Right lobe of liver (tissue), 4 donors: ENCODE measurements at regions not wholly inside any gene's neighbourhood (a gene's known extent, or its start where the extent isn't known, plus 50 kb on each side); places are given as distances from the start of the nearest gene placed in this dataset.

Experiments used
- CTCF ChIP-seq, 4 donors: fragments of 200-600 bp in 3 of 4; fragments of 450-650 bp in 1 of 4; IDR thresholded peaks; one replicate each; pipeline versions ENCODE4 v1.5.1 to v1.8.0; 2016 to 2022; ENCODE audit warnings: antibody characterized with exemption in 4 of 4, mild to moderate bottlenecking in 2 of 4
- POLR2A ChIP-seq: fragments of 450-650 bp; IDR thresholded peaks from one replicate; pipeline ENCODE4 v1.6.1; 2017; ENCODE audit warnings: antibody characterized with exemption, mild to moderate bottlenecking
- donor health status: DM: no; HTN: no; CAD: no.
- donor health status: DM: no; HTN: no; CAD: no.
- donor health status: DM: no; HTN: yes; CAD: no.

- TF ChIP-seq CTCF (IDR thresholded peaks at IDR 0.05) (no peak), POLR2A (no peak)
Observed at GRCh38 chr13:47803131-47803530, 197.9 kb downstream of the SUCLA2 start.
